Activated naive CD8-positive, alpha-beta T cell (primary cell): ENCODE measurements at regions not wholly inside any gene's neighbourhood (a gene's known extent, or its start where the extent isn't known, plus 50 kb on each side); places are given as distances from the start of the nearest gene placed in this dataset.

ENCODE experiments used
- H3K27ac Mint-ChIP-seq: one replicate; pipeline ENCODE4 v1.8.0; 2021; ENCODE audit warnings: mixed read lengths
- H3K27me3 Mint-ChIP-seq: one replicate; pipeline ENCODE4 v1.8.0; 2021; ENCODE audit warnings: mixed read lengths
- H3K36me3 Mint-ChIP-seq: one replicate; pipeline ENCODE4 v1.8.0; 2021; ENCODE audit warnings: mixed read lengths
- H3K4me1 Mint-ChIP-seq: one replicate; pipeline ENCODE4 v1.8.0; 2021; ENCODE audit warnings: low read depth, mixed read lengths
- H3K4me3 Mint-ChIP-seq: one replicate; pipeline ENCODE4 v1.8.0; 2021; ENCODE audit warnings: mild to moderate bottlenecking, mixed read lengths
- H3K9me3 Mint-ChIP-seq: one replicate; pipeline ENCODE4 v1.8.0; 2021; ENCODE audit warnings: low read depth, mixed read lengths

DNA sequence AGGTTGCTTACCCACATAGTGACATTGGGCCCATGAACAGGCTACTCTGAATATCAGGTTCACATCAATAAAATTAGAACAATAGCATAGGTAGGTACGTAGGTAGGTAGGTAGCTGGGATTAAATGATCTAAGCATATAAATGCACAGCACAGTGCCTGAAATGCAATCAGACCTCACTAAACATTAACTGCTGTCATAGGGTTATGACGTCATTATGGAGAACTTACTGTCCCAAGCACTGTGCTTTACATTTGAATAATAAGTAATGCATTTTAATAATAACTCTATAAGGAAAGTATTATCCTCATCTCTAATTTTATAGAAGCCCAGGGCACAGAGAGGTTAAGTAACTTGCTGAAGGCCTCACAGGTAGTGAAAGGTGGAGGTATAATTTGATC lies 112.5 kb downstream of the RPS24 start:
- Mint-ChIP-seq H3K4me1 (no peaks in the 10 kb centered on the region), H3K27me3 (peaks cover 7% of the 10 kb centered on the region), H3K27ac (no peak overlapping the region), H3K36me3 (no peaks in the 10 kb centered on the region), H3K4me3 (no peak overlapping the region), H3K9me3 (no peaks in the 10 kb centered on the region)

DNA sequence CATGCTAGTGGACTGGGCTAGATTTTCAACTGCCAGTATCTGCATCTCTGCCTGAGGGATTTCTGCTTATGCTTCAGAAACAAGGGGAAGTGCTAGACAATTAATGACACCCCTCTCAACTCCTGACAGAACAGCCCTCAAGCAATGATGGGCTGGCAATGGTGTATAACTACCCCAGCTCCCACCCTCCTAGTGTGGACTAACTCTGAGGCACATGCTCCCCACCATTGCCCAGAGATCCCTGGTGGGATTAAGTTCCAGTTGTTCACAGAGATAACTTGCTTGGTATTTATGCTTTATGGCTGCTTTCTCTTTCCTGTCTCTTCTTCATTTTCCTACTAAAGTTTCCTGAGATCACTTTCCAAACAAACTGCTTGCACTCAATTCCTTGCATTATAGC lies 113.5 kb downstream of the RPS24 start:
- Mint-ChIP-seq H3K27me3 (peaks cover 5% of the 10 kb centered on the region), H3K9me3 (no peaks in the 10 kb centered on the region), H3K4me1 (no peaks in the 10 kb centered on the region), H3K27ac (no peak overlapping the region), H3K4me3 (no peak overlapping the region), H3K36me3 (no peaks in the 10 kb centered on the region)

DNA sequence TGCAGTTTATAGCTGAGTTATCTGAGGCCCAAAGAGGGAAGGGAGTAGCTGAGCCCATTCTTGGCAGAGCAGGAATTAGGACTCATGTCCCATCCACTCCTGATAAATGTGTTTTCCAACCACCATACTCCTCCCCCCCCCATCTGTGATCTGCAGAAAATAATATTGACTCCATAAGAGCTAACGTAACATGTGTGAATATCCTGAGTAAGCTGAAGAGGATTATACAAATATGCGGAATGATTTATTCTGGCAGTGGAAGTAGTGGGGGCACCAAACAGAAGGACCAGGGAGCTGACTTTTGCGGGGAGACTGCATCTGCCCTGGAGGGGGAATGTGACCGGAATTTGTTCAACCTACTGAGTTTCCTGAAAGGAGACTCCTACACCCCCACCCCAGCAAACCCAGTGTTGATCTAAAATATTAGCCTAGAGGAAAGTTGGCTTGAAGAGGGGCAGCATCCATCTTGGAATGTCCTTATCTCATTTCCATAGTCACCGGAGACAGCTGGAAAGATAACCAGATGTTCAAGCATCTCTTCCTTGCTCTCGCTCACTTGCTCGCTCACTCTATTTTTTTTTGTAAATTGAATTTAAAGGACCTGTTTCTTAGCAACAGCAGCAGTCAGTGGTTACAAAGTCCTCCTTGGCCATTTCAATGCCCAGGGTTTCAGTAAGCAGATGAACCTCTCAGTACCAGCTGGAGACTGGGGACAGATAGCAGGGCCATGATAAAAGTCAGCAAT lies 114.7 kb downstream of the RPS24 start:
- no peaks in the 10 kb centered on the region for H3K4me1 Mint-ChIP-seq
- peaks cover 1% of the 10 kb centered on the region for H3K27me3 Mint-ChIP-seq
- H3K4me3 Mint-ChIP-seq = no peak overlapping the region
- no peaks in the 10 kb centered on the region for H3K9me3 Mint-ChIP-seq
- no peak overlapping the region for H3K27ac Mint-ChIP-seq
- no peaks in the 10 kb centered on the region for H3K36me3 Mint-ChIP-seq

DNA sequence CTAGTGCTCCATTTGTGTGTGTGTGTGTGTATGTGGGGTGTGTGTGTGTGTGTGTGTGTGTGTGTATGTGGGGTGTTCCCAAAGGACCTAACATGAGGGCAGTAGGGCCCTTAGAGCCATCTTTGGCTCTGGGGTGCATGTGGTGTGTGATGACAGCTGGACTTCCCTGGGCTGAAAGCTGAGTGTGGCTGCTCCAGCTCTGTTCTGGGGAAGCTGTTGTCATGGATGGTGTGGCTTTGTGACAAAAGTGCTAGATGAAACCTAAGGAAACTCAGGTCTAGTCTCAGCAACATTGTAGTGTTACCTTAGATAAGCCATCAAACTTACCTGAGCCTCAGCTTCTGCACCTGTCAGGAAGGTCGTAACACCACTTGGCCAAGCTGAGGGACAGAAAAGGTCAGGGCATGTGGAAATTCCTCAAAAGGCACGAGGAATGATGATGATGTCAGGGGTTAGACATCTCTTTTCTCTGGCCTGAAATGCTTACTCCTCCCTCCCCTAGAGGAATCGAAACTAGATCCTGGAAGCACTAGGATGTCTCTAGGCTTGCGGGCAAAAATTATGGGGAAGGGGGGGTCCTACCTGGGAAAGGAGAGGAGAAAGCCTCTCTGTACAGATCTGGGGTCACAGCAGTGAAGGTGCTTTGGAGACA lies 115.4 kb downstream of the RPS24 start:
- Mint-ChIP-seq H3K36me3 (no peaks in the 10 kb centered on the region), H3K27me3 (peaks cover 1% of the 10 kb centered on the region), H3K4me3 (no peak overlapping the region), H3K9me3 (no peaks in the 10 kb centered on the region), H3K27ac (no peak overlapping the region), H3K4me1 (no peaks in the 10 kb centered on the region)

DNA sequence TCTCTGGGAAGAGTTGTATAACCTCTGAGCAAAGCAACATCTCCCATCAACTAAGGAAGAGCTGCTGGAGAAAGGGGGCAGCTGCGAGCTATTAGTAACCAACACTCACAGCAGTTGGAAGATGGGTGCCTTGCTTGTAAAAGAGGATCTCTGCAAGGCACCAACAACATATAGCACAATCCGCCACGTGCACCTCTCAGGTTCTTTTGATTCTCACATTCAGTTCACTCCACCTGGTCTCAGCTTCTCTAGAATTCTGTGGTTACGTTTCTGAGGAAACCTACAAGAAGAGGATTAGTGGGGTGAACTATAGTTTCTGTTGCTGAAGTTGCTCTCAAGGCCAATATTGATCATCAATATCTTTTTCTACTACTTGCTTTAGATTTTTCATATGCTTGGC lies 117.1 kb downstream of the RPS24 start:
- Mint-ChIP-seq H3K4me3 (no peak overlapping the region), H3K9me3 (no peaks in the 10 kb centered on the region), H3K36me3 (no peaks in the 10 kb centered on the region), H3K27me3 (no peaks in the 10 kb centered on the region), H3K4me1 (no peaks in the 10 kb centered on the region), H3K27ac (no peak overlapping the region)

- H3K27ac Mint-ChIP-seq = no peak overlapping the region
- H3K9me3 Mint-ChIP-seq = no peaks in the 10 kb centered on the region
- H3K27me3 Mint-ChIP-seq = peaks cover 3% of the 10 kb centered on the region
- no peaks in the 10 kb centered on the region for H3K36me3 Mint-ChIP-seq
- no peak overlapping the region for H3K4me3 Mint-ChIP-seq
- no peaks in the 10 kb centered on the region for H3K4me1 Mint-ChIP-seq
These were observed 122.1 kb downstream of the RPS24 start for GRCh38 chr10:78155722-78156121.

DNA sequence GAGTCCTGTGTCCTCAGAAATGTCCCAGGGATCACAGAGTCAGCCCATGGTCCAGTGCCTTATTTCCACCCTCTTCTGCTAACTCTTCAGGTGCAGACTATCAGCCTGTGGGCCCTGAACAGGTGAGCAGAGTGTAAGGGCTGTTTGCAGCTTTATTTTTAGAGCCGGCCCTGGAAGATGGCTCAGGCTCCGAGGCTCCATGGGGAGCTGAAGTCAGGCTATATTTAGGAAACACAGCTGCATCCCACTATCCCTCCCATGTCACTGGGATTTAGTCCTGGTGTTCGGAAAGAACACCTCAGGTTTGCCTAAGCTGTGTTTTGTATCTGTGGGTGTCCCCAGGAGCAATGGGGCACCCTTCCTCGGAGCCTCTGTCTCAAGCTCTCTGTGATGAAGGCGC lies 126.9 kb downstream of the RPS24 start:
- Mint-ChIP-seq H3K27ac (no peak overlapping the region), H3K36me3 (no peaks in the 10 kb centered on the region), H3K4me3 (no peak overlapping the region), H3K4me1 (no peaks in the 10 kb centered on the region), H3K9me3 (no peaks in the 10 kb centered on the region), H3K27me3 (peaks cover 3% of the 10 kb centered on the region)

GRCh38 chr10:78162853-78163252 lies 129.2 kb downstream of the RPS24 start:
- H3K36me3 Mint-ChIP-seq = no peaks in the 10 kb centered on the region
- H3K27ac Mint-ChIP-seq = no peak overlapping the region
- H3K4me3 Mint-ChIP-seq = no peak overlapping the region
- H3K27me3 Mint-ChIP-seq = no peaks in the 10 kb centered on the region
- no peaks in the 10 kb centered on the region for H3K4me1 Mint-ChIP-seq
- H3K9me3 Mint-ChIP-seq = no peaks in the 10 kb centered on the region

DNA sequence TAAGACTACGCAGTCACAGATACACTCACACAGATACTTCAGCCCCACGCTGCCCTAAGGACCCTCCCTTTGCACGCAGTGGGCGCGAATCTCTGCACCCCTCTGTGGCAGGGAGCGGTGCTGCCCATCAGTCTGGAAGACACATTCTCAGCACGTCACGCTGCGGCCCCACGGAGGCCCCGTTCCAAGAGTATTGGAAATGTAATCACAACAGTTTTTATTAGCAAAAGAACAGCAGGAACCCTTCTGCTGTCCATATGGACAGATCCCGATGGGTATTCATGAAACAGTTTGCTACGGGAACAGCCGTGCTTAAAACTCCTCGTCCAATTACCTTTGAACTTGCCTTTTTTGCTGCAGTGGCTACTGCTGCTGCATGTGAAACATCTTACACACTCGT lies 131.0 kb downstream of the RPS24 start:
- no peaks in the 10 kb centered on the region for H3K27me3 Mint-ChIP-seq
- H3K36me3 Mint-ChIP-seq = no peaks in the 10 kb centered on the region
- no peak overlapping the region for H3K4me3 Mint-ChIP-seq
- no peak overlapping the region for H3K27ac Mint-ChIP-seq
- H3K4me1 Mint-ChIP-seq = no peaks in the 10 kb centered on the region
- H3K9me3 Mint-ChIP-seq = no peaks in the 10 kb centered on the region

- H3K4me1 Mint-ChIP-seq = no peaks in the 10 kb centered on the region
- no peaks in the 10 kb centered on the region for H3K36me3 Mint-ChIP-seq
- H3K27ac Mint-ChIP-seq = no peak overlapping the region
- H3K4me3 Mint-ChIP-seq = no peak overlapping the region
- no peaks in the 10 kb centered on the region for H3K27me3 Mint-ChIP-seq
- no peaks in the 10 kb centered on the region for H3K9me3 Mint-ChIP-seq
These were observed 131.5 kb downstream of the RPS24 start for GRCh38 chr10:78165172-78165571.

GRCh38 chr10:78165617-78166016 lies 132.0 kb downstream of the RPS24 start:
- no peaks in the 10 kb centered on the region for H3K27me3 Mint-ChIP-seq

GRCh38 chr10:78166261-78166660 lies 132.6 kb downstream of the RPS24 start:
- Mint-ChIP-seq H3K36me3 (no peaks in the 10 kb centered on the region), H3K27ac (no peak overlapping the region), H3K4me1 (no peaks in the 10 kb centered on the region), H3K9me3 (no peaks in the 10 kb centered on the region), H3K4me3 (no peak overlapping the region), H3K27me3 (no peaks in the 10 kb centered on the region)

More at GRCh38 chr10:78165617-78166016, 132.0 kb downstream of the RPS24 start:
- Mint-ChIP-seq H3K36me3 (no peaks in the 10 kb centered on the region), H3K4me3 (no peak overlapping the region), H3K9me3 (no peaks in the 10 kb centered on the region), H3K27ac (no peak overlapping the region), H3K4me1 (no peaks in the 10 kb centered on the region)

GRCh38 chr10:78169214-78169613 lies 135.6 kb downstream of the RPS24 start:
- no peaks in the 10 kb centered on the region for H3K4me1 Mint-ChIP-seq
- H3K27me3 Mint-ChIP-seq = no peaks in the 10 kb centered on the region
- H3K36me3 Mint-ChIP-seq = no peaks in the 10 kb centered on the region
- no peak overlapping the region for H3K27ac Mint-ChIP-seq
- no peak overlapping the region for H3K4me3 Mint-ChIP-seq
- H3K9me3 Mint-ChIP-seq = no peaks in the 10 kb centered on the region

DNA sequence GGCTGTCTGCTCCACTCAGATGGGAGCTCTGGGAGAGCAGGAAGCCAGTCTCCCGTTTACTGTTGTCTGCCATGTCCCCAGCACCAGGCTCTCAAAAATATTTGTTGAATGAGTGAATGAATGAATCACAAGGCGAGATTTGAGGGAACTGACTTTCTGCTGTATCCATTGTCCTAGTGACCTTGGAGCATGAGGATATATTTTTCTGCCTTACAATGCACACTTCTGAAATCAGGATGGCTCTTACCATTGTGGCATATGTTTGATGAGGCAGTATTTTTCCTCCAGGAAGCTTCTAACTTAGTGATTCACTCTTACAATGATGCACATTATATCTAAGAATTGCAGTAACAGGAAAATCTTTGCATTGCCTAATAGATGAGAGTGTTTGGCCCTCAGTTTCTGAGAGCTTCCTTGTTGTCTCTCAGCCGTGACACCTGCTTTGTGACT lies 136.4 kb downstream of the RPS24 start:
- H3K36me3 Mint-ChIP-seq = no peaks in the 10 kb centered on the region
- no peak overlapping the region for H3K27ac Mint-ChIP-seq
- no peaks in the 10 kb centered on the region for H3K4me1 Mint-ChIP-seq
- H3K9me3 Mint-ChIP-seq = no peaks in the 10 kb centered on the region
- no peaks in the 10 kb centered on the region for H3K27me3 Mint-ChIP-seq
- no peak overlapping the region for H3K4me3 Mint-ChIP-seq

GRCh38 chr10:78171633-78172400 lies 138.2 kb downstream of the RPS24 start:
- H3K9me3 Mint-ChIP-seq = no peaks in the 10 kb centered on the region
- H3K27ac Mint-ChIP-seq = no peak overlapping the region
- H3K4me1 Mint-ChIP-seq = no peaks in the 10 kb centered on the region
- H3K36me3 Mint-ChIP-seq = no peaks in the 10 kb centered on the region
- no peak overlapping the region for H3K4me3 Mint-ChIP-seq
- H3K27me3 Mint-ChIP-seq = no peaks in the 10 kb centered on the region
